ENCODE measurements at regions not wholly inside any gene's neighbourhood (a gene's known extent, or its start where the extent isn't known, plus 50 kb on each side); places are given as distances from the start of the nearest gene placed in this dataset.

- CTCF ChIA-PET = interaction anchor here in 1 of 2 donors (0.6 kb wide), 1 partner anchor 1775 kb away, joined by 3 read pairs; no protein-coding TSS in a partner anchor
- Mint-ChIP-seq H3K4me1 (peaks cover 16 to 19% (median 18%) of the 10 kb centered on the region in 3 donors), H3K4me3 (peak overlapping the region in 1 of 3 donors; percentile 3), H3K36me3 (no peaks in the 10 kb centered on the region), H3K9me3 (no peaks in the 10 kb centered on the region), H3K27ac (peak overlapping the region; percentile 36 to 48), H3K27me3 (no peaks in the 10 kb centered on the region)
- Histone ChIP-seq H3K4me1 (ENCODE audit: control insufficient read depth in 1 of 2, extremely low read depth in 1 of 2, insufficient read depth in 2 of 2, low read length in 2 of 2) (peaks cover 3 to 9% of the 10 kb centered on the region in 2 experiments), H3K4me3 (ENCODE audit: control insufficient read depth in 1 of 2, extremely low read depth in 1 of 2, low read length in 1 of 2) (no peak overlapping the region), H3K9me3 (no peaks in the 10 kb centered on the region), H3K27me3 (replicated peaks in 1 of 2; ENCODE audit: control insufficient read depth in 2 of 2, extremely low read depth in 1 of 2, insufficient read depth in 2 of 2, low read length in 1 of 2) (no peaks in the 10 kb centered on the region), H3K36me3 (ENCODE audit: control insufficient read depth in 2 of 2, extremely low read depth in 1 of 2, insufficient read depth in 1 of 2, low read length in 1 of 2) (no peaks in the 10 kb centered on the region), H3K27ac (ENCODE audit: low read length) (no peak overlapping the region)
- ATAC-seq (replicated peaks in 1 of 4) (no peak), DNase-seq (no peak)
- POLR2A ChIA-PET = no interaction called here
Measured at GRCh38 chr10:61313460-61313859, 139.7 kb downstream of the TMEM26 start.

GRCh38 chr10:61304746-61305145 is 148.4 kb downstream of the TMEM26 start:
- Mint-ChIP-seq H3K4me3 (no peak overlapping the region), H3K27me3 (no peaks in the 10 kb centered on the region), H3K9me3 (no peaks in the 10 kb centered on the region), H3K4me1 (no peaks in the 10 kb centered on the region), H3K27ac (no peak overlapping the region), H3K36me3 (no peaks in the 10 kb centered on the region)
- Histone ChIP-seq H3K4me1 (ENCODE audit: control insufficient read depth in 1 of 2, extremely low read depth in 1 of 2, insufficient read depth in 2 of 2, low read length in 2 of 2) (no peaks in the 10 kb centered on the region), H3K9me3 (no peaks in the 10 kb centered on the region), H3K4me3 (ENCODE audit: control insufficient read depth in 1 of 2, extremely low read depth in 1 of 2, low read length in 1 of 2) (no peak overlapping the region), H3K36me3 (ENCODE audit: control insufficient read depth in 2 of 2, extremely low read depth in 1 of 2, insufficient read depth in 1 of 2, low read length in 1 of 2) (no peaks in the 10 kb centered on the region), H3K27me3 (replicated peaks in 1 of 2; ENCODE audit: control insufficient read depth in 2 of 2, extremely low read depth in 1 of 2, insufficient read depth in 2 of 2, low read length in 1 of 2) (no peaks in the 10 kb centered on the region), H3K27ac (ENCODE audit: low read length) (no peak overlapping the region)
- DNase-seq = no peak
- POLR2A ChIA-PET = no interaction called here
- CTCF ChIA-PET = no interaction called here
- no CpG with 5 or more reads among the region's 3 CpGs for WGBS (ENCODE audit: insufficient coverage)
- ATAC-seq (replicated peaks in 1 of 4) = no peak

DNA sequence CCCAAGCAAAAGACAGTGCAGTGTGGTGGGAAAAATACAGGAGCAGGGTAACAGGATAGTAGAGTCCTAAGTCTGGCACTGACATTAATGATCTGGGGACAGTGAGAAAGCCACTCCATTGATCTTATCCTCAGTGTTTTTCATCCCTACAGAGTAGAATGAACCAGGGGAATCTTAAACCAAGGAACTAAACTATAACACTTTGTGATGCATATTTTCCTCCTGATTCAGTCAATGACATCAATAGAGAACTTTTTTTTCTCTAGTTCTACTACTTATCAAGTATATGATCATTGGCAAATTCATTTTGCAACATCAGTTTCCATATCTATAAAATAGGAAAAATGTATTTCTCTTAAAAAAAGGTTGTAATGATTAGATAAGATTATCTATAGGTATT is 151.1 kb downstream of the TMEM26 start:
- Mint-ChIP-seq H3K36me3 (peaks cover 3% of the 10 kb centered on the region), H3K4me1 (no peaks in the 10 kb centered on the region), H3K9me3 (peaks cover 4 to 8% (median 4%) of the 10 kb centered on the region in 3 donors), H3K27ac (no peak overlapping the region), H3K27me3 (peaks cover 2 to 4% of the 10 kb centered on the region in 2 donors), H3K4me3 (no peak overlapping the region)
- POLR2A ChIA-PET = no interaction called here
- CTCF ChIA-PET = no interaction called here
- H3K27me3 ChIP-seq (replicated peaks in 1 of 2; ENCODE audit: control insufficient read depth in 2 of 2, extremely low read depth in 1 of 2, insufficient read depth in 2 of 2, low read length in 1 of 2) = no peaks in the 10 kb centered on the region
- no peak overlapping the region for H3K4me3 ChIP-seq (ENCODE audit: control insufficient read depth in 1 of 2, extremely low read depth in 1 of 2, low read length in 1 of 2)
- ATAC-seq (replicated peaks in 1 of 4) (no peak), DNase-seq (no peak)
- no peaks in the 10 kb centered on the region for H3K9me3 ChIP-seq
- H3K4me1 ChIP-seq (ENCODE audit: control insufficient read depth in 1 of 2, extremely low read depth in 1 of 2, insufficient read depth in 2 of 2, low read length in 2 of 2) = no peaks in the 10 kb centered on the region
- H3K27ac ChIP-seq (ENCODE audit: low read length) = no peak overlapping the region
- no peaks in the 10 kb centered on the region for H3K36me3 ChIP-seq (ENCODE audit: control insufficient read depth in 2 of 2, extremely low read depth in 1 of 2, insufficient read depth in 1 of 2, low read length in 1 of 2)

DNA sequence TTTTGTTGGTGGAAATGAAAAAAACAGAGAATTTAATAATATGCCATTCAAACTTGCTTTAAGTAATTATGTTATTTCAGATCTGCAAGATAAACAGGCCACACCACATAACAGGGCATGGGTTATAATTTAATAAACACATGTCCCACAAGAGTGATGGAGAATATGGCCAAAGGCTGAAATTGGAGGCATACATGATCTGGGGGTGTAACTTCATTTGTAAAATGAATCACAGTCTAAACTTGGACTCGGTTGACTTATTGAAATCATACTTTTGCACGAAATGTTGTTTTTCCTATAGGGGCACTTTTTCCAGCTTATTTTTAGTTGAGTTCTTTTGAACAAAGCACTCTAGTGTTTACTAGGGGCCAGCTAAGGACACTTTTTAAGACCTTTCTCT is 151.6 kb downstream of the TMEM26 start:
- ChIA-PET POLR2A (no interaction called here), CTCF (no interaction called here)
- H3K36me3 ChIP-seq (ENCODE audit: control insufficient read depth in 2 of 2, extremely low read depth in 1 of 2, insufficient read depth in 1 of 2, low read length in 1 of 2) = no peaks in the 10 kb centered on the region
- no peaks in the 10 kb centered on the region for H3K4me1 ChIP-seq (ENCODE audit: control insufficient read depth in 1 of 2, extremely low read depth in 1 of 2, insufficient read depth in 2 of 2, low read length in 2 of 2)
- DNase-seq (no peak), ATAC-seq (replicated peaks in 1 of 4) (no peak)
- H3K27ac ChIP-seq (ENCODE audit: low read length) = no peak overlapping the region
- H3K9me3 Mint-ChIP-seq = peaks cover 4 to 8% (median 4%) of the 10 kb centered on the region in 3 donors
- no peaks in the 10 kb centered on the region for H3K27me3 ChIP-seq (replicated peaks in 1 of 2; ENCODE audit: control insufficient read depth in 2 of 2, extremely low read depth in 1 of 2, insufficient read depth in 2 of 2, low read length in 1 of 2)
- no peaks in the 10 kb centered on the region for H3K4me1 Mint-ChIP-seq
- H3K9me3 ChIP-seq = no peaks in the 10 kb centered on the region
- 100% methylated on average over 2 of the region's 2 CpGs for WGBS (ENCODE audit: insufficient coverage)
- no peak overlapping the region for H3K4me3 ChIP-seq (ENCODE audit: control insufficient read depth in 1 of 2, extremely low read depth in 1 of 2, low read length in 1 of 2)
- peaks cover 3% of the 10 kb centered on the region for H3K36me3 Mint-ChIP-seq
- no peak overlapping the region for H3K4me3 Mint-ChIP-seq
- no peak overlapping the region for H3K27ac Mint-ChIP-seq
- peaks cover 2 to 4% of the 10 kb centered on the region in 2 donors for H3K27me3 Mint-ChIP-seq

GRCh38 chr10:61299841-61300240 is 153.3 kb downstream of the TMEM26 start:
- 71% methylated on average over 1 of the region's 3 CpGs for WGBS (ENCODE audit: insufficient coverage)
- H3K27me3 ChIP-seq (replicated peaks in 1 of 2; ENCODE audit: control insufficient read depth in 2 of 2, extremely low read depth in 1 of 2, insufficient read depth in 2 of 2, low read length in 1 of 2) = no peaks in the 10 kb centered on the region

DNA sequence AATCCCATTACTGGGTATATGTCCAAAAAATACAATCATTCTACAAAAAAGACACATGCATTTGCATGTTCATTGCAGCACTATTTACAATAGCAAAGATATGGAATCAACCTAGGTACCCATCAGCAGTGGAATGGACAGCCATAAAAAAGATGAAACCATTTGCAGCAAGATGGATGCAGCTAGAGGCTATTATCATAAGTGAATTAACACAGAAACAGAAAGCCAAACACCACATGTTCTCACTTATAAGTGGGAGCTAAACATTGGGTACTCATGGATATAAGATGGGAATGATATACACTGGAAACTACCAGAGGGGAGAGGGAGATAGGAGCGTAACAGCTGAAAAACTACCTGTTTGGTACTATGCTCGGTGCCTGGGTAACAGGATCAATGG is 154.0 kb downstream of the TMEM26 start:
- H3K4me3 Mint-ChIP-seq = no peak overlapping the region
- ATAC-seq (replicated peaks in 1 of 4) (no peak), DNase-seq (no peak)
- WGBS (ENCODE audit: insufficient coverage) = no CpG with 5 or more reads among the region's 2 CpGs
- POLR2A ChIA-PET = no interaction called here
- no peak overlapping the region for H3K27ac Mint-ChIP-seq
- CTCF ChIA-PET = no interaction called here
- H3K27me3 ChIP-seq (replicated peaks in 1 of 2; ENCODE audit: control insufficient read depth in 2 of 2, extremely low read depth in 1 of 2, insufficient read depth in 2 of 2, low read length in 1 of 2) = no peaks in the 10 kb centered on the region
- H3K4me1 ChIP-seq (ENCODE audit: control insufficient read depth in 1 of 2, extremely low read depth in 1 of 2, insufficient read depth in 2 of 2, low read length in 2 of 2) = no peaks in the 10 kb centered on the region
- no peak overlapping the region for H3K4me3 ChIP-seq (ENCODE audit: control insufficient read depth in 1 of 2, extremely low read depth in 1 of 2, low read length in 1 of 2)
- H3K27ac ChIP-seq (ENCODE audit: low read length) = no peak overlapping the region
- peaks cover 2 to 4% of the 10 kb centered on the region in 2 donors for H3K27me3 Mint-ChIP-seq
- no peaks in the 10 kb centered on the region for H3K4me1 Mint-ChIP-seq
- no peaks in the 10 kb centered on the region for H3K9me3 ChIP-seq
- H3K36me3 ChIP-seq (ENCODE audit: control insufficient read depth in 2 of 2, extremely low read depth in 1 of 2, insufficient read depth in 1 of 2, low read length in 1 of 2) = no peaks in the 10 kb centered on the region
- H3K36me3 Mint-ChIP-seq = peaks cover 3% of the 10 kb centered on the region
- H3K9me3 Mint-ChIP-seq = peaks cover 4 to 8% (median 4%) of the 10 kb centered on the region in 3 donors

More at GRCh38 chr10:61299841-61300240, 153.3 kb downstream of the TMEM26 start:
- Mint-ChIP-seq H3K4me3 (no peak overlapping the region), H3K27me3 (peaks cover 2 to 4% of the 10 kb centered on the region in 2 donors), H3K27ac (no peak overlapping the region), H3K9me3 (peaks cover 4 to 8% (median 4%) of the 10 kb centered on the region in 3 donors), H3K36me3 (peaks cover 3% of the 10 kb centered on the region), H3K4me1 (no peaks in the 10 kb centered on the region)
- POLR2A ChIA-PET = no interaction called here
- Histone ChIP-seq H3K9me3 (no peaks in the 10 kb centered on the region), H3K4me3 (ENCODE audit: control insufficient read depth in 1 of 2, extremely low read depth in 1 of 2, low read length in 1 of 2) (no peak overlapping the region), H3K4me1 (ENCODE audit: control insufficient read depth in 1 of 2, extremely low read depth in 1 of 2, insufficient read depth in 2 of 2, low read length in 2 of 2) (no peaks in the 10 kb centered on the region), H3K27ac (ENCODE audit: low read length) (no peak overlapping the region), H3K36me3 (ENCODE audit: control insufficient read depth in 2 of 2, extremely low read depth in 1 of 2, insufficient read depth in 1 of 2, low read length in 1 of 2) (no peaks in the 10 kb centered on the region)
- no peak for ATAC-seq (replicated peaks in 1 of 4)
- CTCF ChIA-PET = no interaction called here
- no peak for DNase-seq

DNA sequence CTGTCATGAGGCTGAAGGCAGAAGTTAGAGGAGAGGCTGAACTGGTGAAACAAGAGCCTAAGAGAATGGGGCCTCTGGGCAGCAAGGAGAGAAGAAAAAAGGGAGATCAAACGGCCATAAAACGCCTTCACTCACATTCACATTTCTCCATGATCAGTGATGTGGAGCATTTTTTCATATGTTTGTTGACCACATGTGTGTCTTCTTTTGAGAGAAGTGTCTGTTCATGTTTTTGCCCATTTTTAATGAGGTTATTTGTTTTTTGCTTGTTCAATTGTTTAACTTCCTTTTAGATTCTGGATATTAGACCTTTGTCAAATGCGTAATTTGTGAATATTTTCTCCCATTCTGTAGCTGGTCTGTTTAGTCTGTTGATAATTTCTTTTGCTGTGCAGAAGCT is 155.0 kb downstream of the TMEM26 start:
- H3K27me3 ChIP-seq (replicated peaks in 1 of 2; ENCODE audit: control insufficient read depth in 2 of 2, extremely low read depth in 1 of 2, insufficient read depth in 2 of 2, low read length in 1 of 2) = no peaks in the 10 kb centered on the region
- no peak overlapping the region for H3K27ac ChIP-seq (ENCODE audit: low read length)
- peaks cover 3% of the 10 kb centered on the region for H3K36me3 Mint-ChIP-seq
- H3K9me3 ChIP-seq = no peaks in the 10 kb centered on the region
- 100% methylated on average over 1 of the region's 3 CpGs for WGBS (ENCODE audit: insufficient coverage)
- ChIA-PET POLR2A (no interaction called here), CTCF (no interaction called here)
- H3K36me3 ChIP-seq (ENCODE audit: control insufficient read depth in 2 of 2, extremely low read depth in 1 of 2, insufficient read depth in 1 of 2, low read length in 1 of 2) = no peaks in the 10 kb centered on the region
- peaks cover 2 to 4% of the 10 kb centered on the region in 2 donors for H3K27me3 Mint-ChIP-seq
- peaks cover 4 to 8% (median 4%) of the 10 kb centered on the region in 3 donors for H3K9me3 Mint-ChIP-seq
- H3K4me1 Mint-ChIP-seq = no peaks in the 10 kb centered on the region
- no peaks in the 10 kb centered on the region for H3K4me1 ChIP-seq (ENCODE audit: control insufficient read depth in 1 of 2, extremely low read depth in 1 of 2, insufficient read depth in 2 of 2, low read length in 2 of 2)
- no peak overlapping the region for H3K4me3 ChIP-seq (ENCODE audit: control insufficient read depth in 1 of 2, extremely low read depth in 1 of 2, low read length in 1 of 2)
- H3K4me3 Mint-ChIP-seq = no peak overlapping the region
- ATAC-seq (replicated peaks in 1 of 4) (no peak), DNase-seq (no peak)
- no peak overlapping the region for H3K27ac Mint-ChIP-seq
